Endothelial cell of hepatic sinusoid (primary cell): ENCODE measurements at regions not wholly inside any gene's neighbourhood (a gene's known extent, or its start where the extent isn't known, plus 50 kb on each side); places are given as distances from the start of the nearest gene placed in this dataset.
"Not testable (repeated sequence)": the region's sequence is repeated elsewhere in the genome, so short reads cannot be mapped to it uniquely, and the experiment has no call there.

Experiments used
- in situ Hi-C: cut with HindIII; loops from 2 replicates; pipeline ENCODE4 v1.10.0; 2017; ENCODE audit warnings: low sequenced_read_pairs

DNA sequence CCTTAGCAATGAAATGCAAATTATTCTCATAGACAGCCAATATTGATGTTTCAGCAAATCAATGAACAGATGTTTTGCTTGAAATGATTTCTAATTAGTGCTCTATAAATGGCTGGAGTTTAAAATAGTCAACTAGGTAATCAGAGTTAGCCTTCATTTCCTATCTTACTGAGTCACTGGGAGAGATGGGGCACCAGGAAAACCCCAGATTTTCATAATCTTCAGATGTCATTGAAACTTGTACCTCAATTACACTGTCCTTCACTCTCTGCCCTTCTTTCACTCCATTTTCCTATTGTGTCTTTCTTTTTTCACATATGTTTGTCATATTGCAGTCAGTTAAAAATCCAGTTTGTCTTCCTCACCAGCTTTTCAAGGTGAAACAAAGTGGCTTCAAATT is 92.7 kb downstream of the C12orf75 start:
- in situ Hi-C loops: loop anchor here (25.0 kb wide), 1 partner anchor 714 kb away; the partner anchor contains the start of gene NUAK1

DNA sequence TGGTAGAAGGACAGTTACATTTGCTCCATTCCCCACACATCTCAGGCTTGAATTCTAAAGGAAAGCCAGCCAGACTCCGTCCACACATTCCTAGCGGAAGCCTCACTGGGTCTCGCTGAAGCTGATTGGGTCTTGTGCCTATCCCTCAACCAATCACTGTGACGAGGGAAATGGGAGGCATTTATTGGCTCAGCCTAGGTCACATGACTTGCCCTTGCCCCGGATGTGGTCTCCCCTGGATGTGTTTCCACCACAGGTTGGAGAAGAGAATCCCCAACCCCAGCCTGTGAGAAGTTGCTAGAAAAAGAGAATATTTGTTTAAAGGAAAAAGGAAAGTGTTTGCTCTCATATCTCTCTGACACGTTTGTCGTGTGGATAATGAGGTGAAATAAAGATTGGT is 93.4 kb downstream of the C12orf75 start:
- in situ Hi-C loops: loop anchor here (25.0 kb wide), 1 partner anchor 713 kb away; the partner anchor contains the start of gene NUAK1

DNA sequence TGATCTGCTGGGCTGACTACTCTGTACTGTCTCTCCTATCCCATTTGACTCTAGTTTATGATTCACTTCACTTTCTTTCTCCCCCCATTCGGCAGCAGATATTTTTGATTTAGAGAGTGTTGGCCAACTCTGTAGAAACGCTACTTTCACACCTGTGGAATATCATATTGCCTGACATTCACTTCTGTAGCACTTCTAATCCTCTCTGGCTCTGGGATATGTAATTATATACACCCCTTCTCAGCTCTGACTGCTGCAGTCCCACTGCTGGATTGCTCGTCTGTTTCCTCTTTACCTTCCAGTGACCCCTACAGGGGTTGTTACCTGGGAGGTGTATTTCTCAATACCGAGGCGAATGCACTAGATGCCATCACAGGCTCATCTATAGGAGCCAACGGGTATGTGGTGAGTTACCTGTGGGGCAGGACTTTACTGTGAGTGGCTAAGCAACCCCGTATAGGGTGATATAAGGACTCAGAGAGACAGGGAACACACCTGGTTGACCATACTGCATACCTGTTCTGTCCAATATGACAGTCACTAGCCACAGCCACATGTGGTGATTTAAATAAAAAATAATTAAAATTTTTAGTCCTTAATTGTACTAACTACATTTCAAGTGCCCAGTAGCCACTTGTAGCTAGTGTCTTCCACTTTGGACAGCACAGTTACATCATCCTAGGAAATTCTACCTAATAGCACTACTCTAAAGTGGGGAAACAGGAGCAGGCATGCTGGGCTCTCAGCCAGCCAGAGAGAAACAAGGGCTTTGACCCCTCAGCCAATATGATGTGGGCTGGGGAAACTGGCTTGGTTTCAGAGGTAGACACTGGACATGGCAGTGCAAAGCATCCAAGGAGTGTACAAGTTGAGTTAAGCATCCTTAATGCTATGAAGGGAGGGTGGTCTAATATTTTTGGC is 95.0 kb downstream of the C12orf75 start:
- in situ Hi-C loops: no loop called here

DNA sequence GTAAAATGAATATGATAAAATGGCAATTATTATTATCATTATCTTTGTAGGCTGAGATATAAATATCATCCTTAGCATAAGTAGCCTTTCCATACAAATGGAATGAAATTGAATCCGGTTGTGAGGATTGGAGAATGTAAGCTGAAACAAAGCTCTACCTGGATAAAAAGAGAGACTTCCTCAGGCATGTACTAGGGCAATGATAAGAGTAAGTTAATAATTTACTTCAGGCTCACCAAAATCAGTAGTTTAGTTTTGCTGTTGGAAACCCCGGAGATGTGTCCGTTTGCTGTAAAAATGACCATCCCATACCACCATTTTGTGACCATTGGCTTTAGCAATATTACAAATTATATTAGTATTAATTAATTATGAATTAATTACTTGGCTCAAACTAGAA is 96.3 kb downstream of the C12orf75 start:
- in situ Hi-C loops: no loop called here

DNA sequence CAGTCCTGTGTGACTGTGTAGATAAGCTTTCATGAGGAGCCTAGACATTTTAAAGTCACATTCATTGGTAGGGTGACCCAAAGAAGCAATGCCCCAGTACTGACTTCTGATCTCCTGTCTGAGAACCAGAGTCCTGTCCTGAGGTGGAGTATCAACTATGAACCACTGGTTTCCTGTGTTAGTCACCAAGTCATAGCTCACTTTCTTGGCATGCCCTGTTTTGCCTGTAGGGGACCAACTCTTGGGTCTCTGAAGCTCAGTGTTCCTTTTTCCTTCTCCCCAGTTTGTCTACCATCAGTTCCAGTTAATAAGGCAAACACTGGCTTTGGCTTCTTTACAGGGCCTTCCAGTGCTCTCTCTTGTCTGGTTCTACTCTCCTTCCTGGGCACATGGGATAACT is 97.4 kb downstream of the C12orf75 start:
- in situ Hi-C loops: no loop called here

DNA sequence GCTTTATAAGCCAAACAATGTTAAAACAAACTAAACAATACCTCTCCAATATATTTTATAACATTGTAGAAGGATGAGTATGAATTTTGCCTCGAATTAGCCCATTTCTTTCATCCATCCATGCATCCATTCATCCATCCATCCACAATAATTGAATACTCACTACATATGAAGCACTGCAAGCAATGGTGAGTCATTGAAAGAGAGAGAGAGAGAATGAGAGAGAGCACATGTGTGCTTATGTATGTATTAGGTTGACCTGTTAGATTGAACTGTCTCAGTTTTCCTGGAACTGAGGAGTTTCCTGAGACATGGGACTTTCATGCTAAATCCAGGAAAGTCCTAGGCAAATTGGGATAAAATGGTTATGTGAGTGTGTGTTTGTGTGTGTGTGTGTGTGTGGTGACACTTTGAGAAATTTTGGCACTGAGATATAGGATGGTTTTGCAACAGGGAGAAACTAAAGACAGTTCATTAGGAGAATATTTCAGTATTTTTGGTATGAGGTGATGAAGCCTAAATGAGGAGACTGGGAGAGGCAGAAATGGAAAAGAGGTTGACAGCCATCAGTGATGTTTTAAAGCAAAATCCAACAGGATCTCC is 98.4 kb downstream of the C12orf75 start:
- in situ Hi-C loops: no loop called here

DNA sequence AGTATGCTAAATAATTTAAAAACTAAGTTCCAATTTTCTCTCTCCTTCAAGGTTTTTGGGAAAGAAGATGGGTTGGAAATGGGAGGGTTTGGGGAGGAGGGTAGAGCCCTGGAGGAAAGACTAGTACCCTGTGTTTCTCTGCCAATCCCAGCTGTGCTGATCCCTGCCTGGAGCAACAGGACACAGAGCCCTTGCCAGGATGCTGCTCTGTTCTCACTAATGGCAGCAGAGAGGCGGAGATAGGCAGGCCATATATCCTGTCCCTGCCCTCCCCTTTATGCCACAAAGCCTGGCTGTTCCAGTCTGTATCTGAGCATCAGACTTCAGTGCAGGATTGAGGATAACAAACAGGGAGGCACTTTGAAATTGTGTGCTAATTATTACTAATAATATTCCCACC is 99.0 kb downstream of the C12orf75 start:
- in situ Hi-C loops: no loop called here

DNA sequence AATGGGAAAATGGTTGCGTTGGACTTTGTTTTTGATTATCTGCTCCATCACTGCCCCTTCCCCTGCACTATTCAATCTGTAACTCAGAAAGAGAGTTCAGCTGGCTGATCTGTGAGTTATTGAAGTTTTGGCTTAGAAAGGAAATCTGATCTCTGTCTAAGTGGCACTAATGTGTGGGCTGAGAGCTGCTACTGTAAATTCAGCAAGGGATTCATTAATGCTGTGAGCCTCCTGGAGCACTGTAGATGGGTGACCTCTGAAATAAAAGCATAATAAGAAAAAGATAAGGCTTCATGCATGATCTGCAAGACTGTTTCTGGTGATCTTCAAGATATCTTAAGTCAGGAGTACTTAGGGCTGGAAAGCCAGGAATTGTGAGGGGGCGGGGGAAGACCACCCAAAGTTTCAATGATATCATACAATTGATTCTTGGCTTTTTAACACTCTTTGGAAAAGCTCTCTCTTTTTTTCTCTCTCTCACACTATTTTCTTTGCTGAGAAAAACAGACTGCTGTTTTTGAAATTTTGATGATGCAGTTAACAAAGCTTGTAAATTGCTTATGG is 101.1 kb downstream of the C12orf75 start:
- in situ Hi-C loops: loop anchor here (5.0 kb wide), 1 partner anchor 51 kb away; no protein-coding TSS in a partner anchor

DNA sequence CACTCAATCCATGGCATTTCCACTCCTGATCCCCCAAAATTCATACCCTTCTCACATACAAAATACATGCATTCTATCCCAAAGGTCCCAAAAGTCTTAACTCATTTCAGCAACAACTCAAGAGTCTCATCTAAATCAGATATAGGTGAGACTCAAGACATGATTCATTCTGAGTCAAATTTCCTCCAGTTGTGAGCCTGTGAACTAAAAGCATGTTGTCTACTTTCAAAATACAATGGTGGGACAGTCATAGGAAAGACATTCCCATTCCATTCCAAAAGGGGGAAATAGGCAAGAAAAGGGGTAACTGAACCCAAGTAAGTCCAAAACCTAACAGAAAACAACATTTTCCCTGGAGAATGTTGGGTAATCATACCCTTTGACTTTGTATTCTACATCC is 103.3 kb downstream of the C12orf75 start:
- in situ Hi-C loops: loop anchor here (5.0 kb wide), 1 partner anchor 48 kb away; no protein-coding TSS in a partner anchor

DNA sequence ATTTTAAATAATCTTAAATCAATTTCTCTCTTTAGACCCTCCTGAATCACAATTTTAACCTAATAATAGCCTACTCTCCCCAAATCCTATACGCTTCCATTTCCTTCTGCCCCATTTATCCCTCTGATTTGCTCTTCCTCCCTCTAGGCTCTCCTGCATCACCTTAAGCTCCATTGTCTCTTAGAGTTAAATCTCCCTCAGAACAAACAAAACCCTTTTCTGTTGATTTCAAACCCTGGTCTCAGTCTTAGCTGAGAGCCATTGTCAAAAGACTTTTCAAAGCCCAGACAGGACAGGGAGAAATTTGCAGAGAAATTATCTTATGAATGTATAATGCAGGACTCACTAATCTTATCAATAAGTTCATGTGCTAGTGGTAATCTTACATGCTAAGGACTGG is 106.1 kb downstream of the C12orf75 start:
- in situ Hi-C loops: no loop called here

DNA sequence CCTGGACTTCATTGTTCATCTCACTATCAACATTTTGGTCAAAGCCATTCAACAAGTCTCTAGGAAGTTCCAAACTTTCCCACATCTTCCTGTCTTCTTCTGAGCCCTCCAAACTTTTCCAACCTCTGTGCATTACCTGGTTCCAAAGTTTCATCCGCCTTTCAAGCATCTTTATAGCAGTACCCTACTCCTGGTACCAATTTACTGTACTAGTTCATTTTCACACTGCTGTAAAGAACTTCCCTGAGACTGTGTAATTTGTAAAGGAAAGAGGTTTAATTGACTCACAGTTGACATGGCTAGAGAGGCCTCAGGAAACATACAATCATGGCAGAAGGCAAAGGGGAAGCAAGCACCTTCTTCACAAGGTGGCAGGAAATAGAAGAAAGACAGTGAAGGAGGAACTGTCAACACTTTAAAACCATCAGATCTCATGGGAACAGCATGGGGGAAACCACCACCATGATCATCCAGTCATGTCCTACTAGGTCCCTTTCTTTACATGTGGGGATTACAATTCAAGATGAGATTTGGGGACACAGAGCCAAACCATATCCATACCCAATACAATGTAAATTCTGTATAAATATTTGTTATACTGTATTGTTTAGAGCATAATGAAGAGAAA is 109.7 kb downstream of the C12orf75 start:
- in situ Hi-C loops: no loop called here

DNA sequence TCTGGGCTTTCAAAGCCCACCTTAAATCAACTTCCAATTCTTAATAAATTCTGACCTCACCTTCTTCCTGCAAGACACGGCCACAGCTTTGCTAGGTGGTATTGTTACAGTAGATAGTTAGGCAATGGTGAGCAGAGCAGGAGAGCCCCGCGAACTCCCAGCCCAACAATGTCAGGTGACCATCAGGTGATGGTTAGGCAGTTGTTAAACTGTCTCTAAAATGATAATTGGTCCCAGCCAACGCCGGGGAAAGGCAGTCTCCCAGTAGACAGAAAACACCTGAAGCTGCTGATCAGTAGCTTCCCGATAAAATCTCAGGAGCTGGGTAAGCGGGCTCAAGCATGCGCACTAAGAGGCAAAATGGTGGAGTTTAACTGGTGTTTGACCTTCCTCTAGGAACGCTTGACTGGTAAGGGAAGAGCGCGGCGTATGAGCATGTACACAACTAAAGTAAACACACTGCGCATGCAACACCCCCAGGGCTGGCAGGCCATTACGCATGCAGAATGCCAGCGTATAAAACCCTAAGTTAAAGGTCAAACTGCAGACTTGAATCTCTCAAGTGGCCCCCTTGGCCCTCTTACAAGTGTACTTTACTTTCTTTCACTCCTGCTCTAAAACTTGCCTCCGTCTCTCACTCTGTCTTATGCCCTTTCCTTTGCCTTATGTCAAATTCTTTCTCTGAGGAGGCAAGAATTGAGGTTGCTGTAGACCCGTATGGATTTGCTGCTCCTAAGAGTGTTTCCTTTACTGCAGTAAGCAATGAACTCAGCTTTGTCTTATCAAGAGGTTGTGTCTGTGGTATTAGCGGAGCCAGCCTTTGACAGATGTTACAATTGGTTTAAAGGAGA is 113.5 kb downstream of the C12orf75 start:
- in situ Hi-C loops: no loop called here

DNA sequence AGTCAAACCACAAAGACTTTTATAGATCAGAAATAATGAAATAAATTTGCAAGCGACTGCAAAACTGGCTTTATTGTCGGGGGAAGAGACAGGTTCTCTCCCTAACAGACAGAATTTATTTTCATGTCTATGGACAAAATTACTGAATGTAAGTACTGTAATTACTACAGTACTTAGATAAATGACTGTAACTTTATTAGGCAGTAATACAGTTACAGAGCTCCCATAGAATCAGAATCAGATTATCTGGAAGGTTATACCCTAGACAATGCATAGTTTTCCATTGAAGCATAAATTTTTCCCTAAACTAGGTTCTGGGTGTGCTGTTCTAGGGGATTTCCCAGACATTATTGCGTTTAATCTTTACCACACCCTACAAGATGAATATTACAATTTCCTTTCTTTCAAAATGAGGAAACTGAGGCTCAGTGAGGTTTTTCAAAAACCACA is 114.2 kb downstream of the C12orf75 start:
- in situ Hi-C loops: no loop called here

DNA sequence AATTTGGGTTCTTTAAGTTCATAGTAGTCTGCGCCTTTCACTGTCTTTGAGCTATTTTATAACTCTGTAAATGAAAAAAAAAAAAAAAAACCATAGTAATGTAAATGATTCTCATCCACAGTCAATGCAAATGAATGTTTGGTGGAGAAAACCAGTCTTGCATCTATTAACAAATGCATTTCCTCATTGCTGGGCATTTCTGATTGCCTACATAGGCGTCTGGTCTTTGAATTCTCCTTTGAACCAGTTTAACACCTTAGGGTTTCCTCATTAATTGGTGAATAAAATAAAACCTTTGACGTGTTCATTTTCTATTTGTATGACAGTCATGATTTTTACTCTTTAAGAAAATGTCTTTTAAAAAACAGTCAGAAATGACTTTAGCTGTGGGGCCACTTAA is 114.8 kb downstream of the C12orf75 start:
- in situ Hi-C loops: no loop called here

DNA sequence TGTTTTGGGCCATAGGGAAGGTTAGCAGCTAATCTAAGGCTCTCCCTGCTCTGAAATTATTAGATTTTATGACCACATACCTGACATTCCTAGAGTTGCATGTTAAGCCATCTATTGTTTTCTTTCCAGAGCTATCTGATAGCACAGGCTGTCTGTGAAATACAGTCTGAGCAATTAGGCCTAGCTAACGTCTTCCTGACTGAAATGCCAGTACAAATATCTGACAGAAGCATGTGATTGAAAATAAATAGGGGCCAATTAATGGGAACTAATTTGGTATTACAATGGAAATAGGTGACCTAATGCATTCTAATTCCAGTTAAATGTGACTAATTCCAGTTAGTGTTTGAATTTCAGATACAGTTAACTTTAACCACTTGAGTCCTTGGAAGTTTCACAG is 115.2 kb downstream of the C12orf75 start:
- in situ Hi-C loops: no loop called here

DNA sequence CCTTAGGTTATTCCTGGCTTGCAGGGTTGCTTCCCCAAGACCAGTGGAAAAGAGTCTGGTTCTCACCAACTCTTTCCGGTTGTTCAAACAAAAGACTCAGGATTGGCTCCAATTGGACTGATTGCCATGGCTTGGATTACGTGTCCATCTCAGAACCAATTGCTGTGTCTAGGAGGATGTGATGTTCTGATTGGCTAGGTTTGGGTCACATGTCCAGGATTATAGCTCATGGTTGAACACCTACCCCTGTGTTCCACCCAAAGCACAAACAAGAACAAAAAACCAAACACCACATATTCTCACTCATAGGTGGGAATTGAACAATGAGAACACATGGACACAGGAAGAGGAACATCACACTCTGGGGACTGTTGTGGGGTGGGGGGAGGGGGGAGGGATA is 116.0 kb downstream of the C12orf75 start:
- in situ Hi-C loops: not testable (repeated sequence)

DNA sequence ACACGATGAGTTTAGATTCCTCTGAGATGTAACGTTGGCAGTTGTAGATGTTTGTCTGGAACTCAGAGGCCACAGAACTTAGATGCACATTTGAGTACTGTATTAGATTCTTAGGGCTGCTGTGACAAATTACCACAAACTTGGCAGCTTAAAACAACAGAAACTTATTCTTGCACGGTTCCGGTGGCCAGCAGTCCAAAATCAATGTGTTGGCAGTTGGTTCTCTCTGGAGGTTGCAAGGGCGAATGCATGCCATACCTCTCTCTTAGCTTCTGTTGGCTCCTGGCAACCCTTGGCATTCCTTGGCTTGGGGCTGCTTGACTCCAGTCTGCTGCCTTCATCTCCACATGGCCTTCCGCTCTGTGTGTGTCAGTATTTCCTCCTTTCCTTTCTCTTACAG is 118.9 kb downstream of the C12orf75 start:
- in situ Hi-C loops: no loop called here

DNA sequence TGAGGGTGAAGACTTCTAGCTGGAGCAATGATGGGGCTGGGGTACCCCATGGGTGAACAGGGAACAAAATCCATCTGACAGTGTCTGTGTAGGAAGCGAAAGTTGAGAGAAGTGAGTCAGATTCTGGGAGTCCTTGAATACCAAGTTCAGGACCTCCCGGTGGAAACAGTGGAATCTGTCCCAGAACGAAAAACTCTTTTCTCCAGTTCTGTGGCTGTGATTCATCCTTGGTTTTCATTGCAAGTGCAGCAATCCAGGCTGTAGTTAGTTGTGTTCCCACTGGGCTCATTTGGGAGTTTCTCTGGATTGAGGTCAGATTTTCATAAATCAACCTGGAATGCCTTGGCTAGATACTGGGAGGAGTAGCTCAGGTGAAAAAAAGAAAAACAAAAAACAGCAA is 120.7 kb downstream of the C12orf75 start:
- in situ Hi-C loops: no loop called here

DNA sequence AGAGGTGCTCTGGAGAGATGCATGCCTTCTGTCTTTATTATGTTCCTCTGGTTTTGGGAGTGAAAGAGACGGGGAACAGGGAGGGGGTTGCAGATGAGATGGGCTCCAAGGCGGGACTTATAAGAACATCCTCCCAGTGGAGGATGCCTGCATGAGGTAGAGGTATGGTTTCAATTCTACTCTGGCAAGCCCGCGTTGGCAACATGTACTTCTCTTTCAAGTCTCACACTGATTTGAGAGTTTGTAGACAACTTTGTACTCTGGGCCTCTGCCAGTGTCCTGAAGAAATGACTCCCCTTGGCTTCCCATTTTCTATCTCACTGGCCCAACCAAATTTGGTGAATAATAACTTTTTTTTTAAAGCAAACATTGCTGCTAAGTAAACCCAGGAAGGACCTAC is 121.3 kb downstream of the C12orf75 start:
- in situ Hi-C loops: no loop called here

DNA sequence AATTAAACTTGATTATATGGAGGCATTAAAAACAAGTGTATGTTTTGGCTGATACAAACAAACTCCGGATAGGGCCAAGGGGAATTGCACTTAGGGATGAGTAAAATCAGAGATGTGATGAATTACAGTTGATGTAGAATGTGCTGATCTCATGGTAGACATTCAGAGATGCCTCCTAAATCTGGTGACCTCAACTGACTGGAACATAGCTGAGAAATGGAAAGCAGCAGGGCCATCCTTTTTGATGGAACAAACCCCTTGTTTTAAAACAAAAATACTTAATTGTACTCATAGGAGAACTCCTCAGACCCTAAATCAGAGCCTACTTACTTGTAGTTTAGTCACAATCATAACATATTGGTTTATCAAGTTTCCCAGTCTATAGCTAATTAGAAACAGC is 122.8 kb downstream of the C12orf75 start:
- in situ Hi-C loops: no loop called here
